AG04450 (cell line): ENCODE measurements at regions not wholly inside any gene's neighbourhood (a gene's known extent, or its start where the extent isn't known, plus 50 kb on each side); places are given as distances from the start of the nearest gene placed in this dataset.

ENCODE experiments used
- CTCF ChIA-PET: fragments of 300-600, 350-600 bp; formaldehyde crosslinking; extraction: SDS; loops from one replicate; lab custom pipeline; 2022; ENCODE audit warnings: antibody characterized with exemption, inconsistent platforms; lab: Charles Lee
- POLR2A ChIA-PET: fragments of 350-600 bp; formaldehyde crosslinking; extraction: SDS; loops from one replicate; lab custom pipeline; 2021; ENCODE audit warnings: antibody characterized with exemption, inconsistent platforms; lab: Yijun Ruan, JAX
- DNase-seq: peaks from one replicate; pipeline ENCODE4 v3.0.0-alpha.2; 2011; ENCODE audit warnings: low read depth, low spot score
- H3K27ac ChIP-seq: one replicate; pipeline ENCODE4 v1.5.1; 2012; ENCODE audit warnings: low read depth, low read length, control low read depth
- H3K27me3 ChIP-seq: one replicate; pipeline ENCODE4 v1.6.0; 2012; ENCODE audit warnings: low read length; ENCODE audit not compliant: control insufficient read depth, insufficient read depth
- H3K4me3 ChIP-seq: 2 replicates; pipeline ENCODE4 v1.5.1; 2011; ENCODE audit warnings: mild to moderate bottlenecking, low read depth, low read length, control low read depth
- H3K9me3 ChIP-seq: 2 replicates; pipeline ENCODE4 v1.5.1; 2012; ENCODE audit warnings: low read length; ENCODE audit not compliant: control insufficient read depth, insufficient read depth
- TF ChIP-seq, protein P1 (sequence below): IDR thresholded peaks from 2 replicates; pipeline ENCODE4 v1.5.1; 2011; ENCODE audit warnings: low read depth, low read length, control low read depth, inconsistent platforms

GRCh38 chr1:209417761-209418160 is 165.8 kb upstream of the CAMK1G start:
- Histone ChIP-seq H3K27me3 (no peaks in the 10 kb centered on the region), H3K4me3 (no peak overlapping the region), H3K27ac (no peak overlapping the region), H3K9me3 (no peaks in the 10 kb centered on the region)
- TF ChIP-seq, protein P1, sequence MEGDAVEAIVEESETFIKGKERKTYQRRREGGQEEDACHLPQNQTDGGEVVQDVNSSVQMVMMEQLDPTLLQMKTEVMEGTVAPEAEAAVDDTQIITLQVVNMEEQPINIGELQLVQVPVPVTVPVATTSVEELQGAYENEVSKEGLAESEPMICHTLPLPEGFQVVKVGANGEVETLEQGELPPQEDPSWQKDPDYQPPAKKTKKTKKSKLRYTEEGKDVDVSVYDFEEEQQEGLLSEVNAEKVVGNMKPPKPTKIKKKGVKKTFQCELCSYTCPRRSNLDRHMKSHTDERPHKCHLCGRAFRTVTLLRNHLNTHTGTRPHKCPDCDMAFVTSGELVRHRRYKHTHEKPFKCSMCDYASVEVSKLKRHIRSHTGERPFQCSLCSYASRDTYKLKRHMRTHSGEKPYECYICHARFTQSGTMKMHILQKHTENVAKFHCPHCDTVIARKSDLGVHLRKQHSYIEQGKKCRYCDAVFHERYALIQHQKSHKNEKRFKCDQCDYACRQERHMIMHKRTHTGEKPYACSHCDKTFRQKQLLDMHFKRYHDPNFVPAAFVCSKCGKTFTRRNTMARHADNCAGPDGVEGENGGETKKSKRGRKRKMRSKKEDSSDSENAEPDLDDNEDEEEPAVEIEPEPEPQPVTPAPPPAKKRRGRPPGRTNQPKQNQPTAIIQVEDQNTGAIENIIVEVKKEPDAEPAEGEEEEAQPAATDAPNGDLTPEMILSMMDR: no peak
- POLR2A ChIA-PET: no interaction called here
- CTCF ChIA-PET: interaction anchor here (1.0 to 2.3 kb wide), 3 partner anchors 18 to 63 kb away, joined by 3 to 11 read pairs (median 5); no protein-coding TSS in a partner anchor
- no peak for DNase-seq

GRCh38 chr1:209420276-209420675 is 163.2 kb upstream of the CAMK1G start:
- TF ChIP-seq, protein P1: no peak
- no peak for DNase-seq
- H3K9me3 ChIP-seq: no peaks in the 10 kb centered on the region
- no peak overlapping the region for H3K4me3 ChIP-seq
- CTCF ChIA-PET: interaction anchor here (1.2 to 1.6 kb wide), 3 partner anchors 66 to 217 kb away, joined by 3 to 5 read pairs (median 5); no protein-coding TSS in a partner anchor
- no peak overlapping the region for H3K27ac ChIP-seq
- POLR2A ChIA-PET: no interaction called here
- H3K27me3 ChIP-seq: no peaks in the 10 kb centered on the region

GRCh38 chr1:209421186-209421585 is 162.3 kb upstream of the CAMK1G start:
- TF ChIP-seq, protein P1: no peak
- Histone ChIP-seq H3K9me3 (no peaks in the 10 kb centered on the region), H3K27ac (no peak overlapping the region), H3K4me3 (no peak overlapping the region), H3K27me3 (no peaks in the 10 kb centered on the region)
- ChIA-PET POLR2A (no interaction called here), CTCF (interaction anchor here (1.3 to 3.4 kb wide), 2 partner anchors 14 to 67 kb away, joined by 4 to 9 read pairs; no protein-coding TSS in a partner anchor)
- no peak for DNase-seq

GRCh38 chr1:209421978-209422680 is 161.4 kb upstream of the CAMK1G start:
- ChIA-PET POLR2A (no interaction called here), CTCF (interaction anchor here (1.3 to 3.4 kb wide), 3 partner anchors 13 to 220 kb away, joined by 3 to 9 read pairs (median 4); no protein-coding TSS in a partner anchor)
- DNase-seq: no peak
- no peaks in the 10 kb centered on the region for H3K27me3 ChIP-seq
- no peak overlapping the region for H3K4me3 ChIP-seq
- no peaks in the 10 kb centered on the region for H3K9me3 ChIP-seq
- no peak overlapping the region for H3K27ac ChIP-seq
- TF ChIP-seq, protein P1: no peak

GRCh38 chr1:209425959-209426358 is 157.6 kb upstream of the CAMK1G start:
- H3K27me3 ChIP-seq: no peaks in the 10 kb centered on the region
- CTCF ChIA-PET: interaction anchor here (1.1 to 1.3 kb wide), 3 partner anchors 9 to 223 kb away, joined by 3 to 4 read pairs (median 3); no protein-coding TSS in a partner anchor
- TF ChIP-seq, protein P1: no peak
- POLR2A ChIA-PET: no interaction called here
- no peaks in the 10 kb centered on the region for H3K9me3 ChIP-seq
- no peak overlapping the region for H3K4me3 ChIP-seq
- no peak overlapping the region for H3K27ac ChIP-seq
- DNase-seq: no peak
